ENCODE measurements at regions not wholly inside any gene's neighbourhood (a gene's known extent, or its start where the extent isn't known, plus 50 kb on each side); places are given as distances from the start of the nearest gene placed in this dataset.
"Not testable (repeated sequence)": the region's sequence is repeated elsewhere in the genome, so short reads cannot be mapped to it uniquely, and the experiment has no call there.

GRCh38 chr12:91454179-91454578 lies 271.6 kb upstream of the DCN start:
- Histone ChIP-seq H3K27ac (ENCODE audit: low read depth in 1 of 2, low read length in 2 of 2) (no peak overlapping the region), H3K4me3 (ENCODE audit: low read depth in 1 of 3, low read length in 3 of 3) (no peak overlapping the region), H3K9me3 (ENCODE audit: control insufficient read depth in 4 of 4, low read length in 3 of 4) (no peaks in the 10 kb centered on the region), H3K27me3 (ENCODE audit: control insufficient read depth in 4 of 4, insufficient read depth in 4 of 4, low read length in 3 of 4) (no peaks in the 10 kb centered on the region), H3K36me3 (ENCODE audit: control insufficient read depth in 4 of 4, insufficient read depth in 3 of 4, low read depth in 1 of 4, low read length in 3 of 4) (no peaks in the 10 kb centered on the region), H3K4me1 (ENCODE audit: control insufficient read depth in 4 of 4, insufficient read depth in 4 of 4, low read length in 3 of 4) (no peaks in the 10 kb centered on the region), H3K9ac (ENCODE audit: low read depth in 1 of 2, low read length in 2 of 2) (no peak overlapping the region)
- DNase-seq (ENCODE audit: low spot score): no peak
- TF ChIP-seq HNF4A (conservative IDR thresholded peaks at IDR 0.05) (no peak), HNF4G (IDR thresholded peaks at IDR 0.05) (no peak), TAF1 (conservative IDR thresholded peaks at IDR 0.05) (no peak), RAD21 (IDR thresholded peaks at IDR 0.05) (no peak), FOXA2 (IDR thresholded peaks at IDR 0.05) (no peak), REST (IDR thresholded peaks at IDR 0.05) (no peak), ZBTB33 (IDR thresholded peaks at IDR 0.05) (no peak), MAX (IDR thresholded peaks at IDR 0.05) (no peak), FOXA1 (IDR thresholded peaks at IDR 0.05) (no peak), CTCF (IDR thresholded peaks at IDR 0.05; ENCODE audit: low read depth, low read length, missing input control) (no peak), YY1 (IDR thresholded peaks at IDR 0.05) (no peak), EGR1 (IDR thresholded peaks at IDR 0.05; ENCODE audit: low read depth in 2 of 2) (no peak), ATF3 (IDR thresholded peaks at IDR 0.05) (no peak), RXRA (IDR thresholded peaks at IDR 0.05) (no peak), JUND (IDR thresholded peaks at IDR 0.05) (no peak)
- WGBS: 34% methylated on average over 2 of the region's 2 CpGs

GRCh38 chr12:91452464-91452863 lies 269.8 kb upstream of the DCN start:
- H3K4me3 ChIP-seq (ENCODE audit: low read depth in 1 of 3, low read length in 3 of 3); DNase-seq (ENCODE audit: low spot score); H3K36me3 ChIP-seq (ENCODE audit: control insufficient read depth in 4 of 4, insufficient read depth in 3 of 4, low read depth in 1 of 4, low read length in 3 of 4); H3K27ac ChIP-seq (ENCODE audit: low read depth in 1 of 2, low read length in 2 of 2); H3K27me3 ChIP-seq (ENCODE audit: control insufficient read depth in 4 of 4, insufficient read depth in 4 of 4, low read length in 3 of 4); H3K4me1 ChIP-seq (ENCODE audit: control insufficient read depth in 4 of 4, insufficient read depth in 4 of 4, low read length in 3 of 4); H3K9ac ChIP-seq (ENCODE audit: low read depth in 1 of 2, low read length in 2 of 2); H3K9me3 ChIP-seq (ENCODE audit: control insufficient read depth in 4 of 4, low read length in 3 of 4): not testable (repeated sequence)
- no CpG with 5 or more reads among the region's 2 CpGs for WGBS

Data from liver (tissue), 8 donors.